MM.1S (cell line): ENCODE measurements at regions not wholly inside any gene's neighbourhood (a gene's known extent, or its start where the extent isn't known, plus 50 kb on each side); places are given as distances from the start of the nearest gene placed in this dataset.

Source experiments
- DNase-seq: peaks from one replicate; pipeline ENCODE4 v3.0.0-alpha.2; 2015
- H2AFZ ChIP-seq: fragments of 300-600 bp; sonication (generic); 2 replicates; pipeline ENCODE4 v1.6.0; 2016; ENCODE audit warnings: antibody characterized with exemption, low read length
- H3F3A ChIP-seq: fragments of 300-600 bp; sonication (generic); 2 replicates; pipeline ENCODE4 v1.6.1; 2016; ENCODE audit warnings: mild to moderate bottlenecking, antibody characterized with exemption, low read length, moderate library complexity, mixed read lengths; ENCODE audit not compliant: insufficient read depth
- H3K27ac ChIP-seq: fragments of 300-600 bp; sonication (generic); 2 replicates; pipeline ENCODE4 v1.5.1; 2016; ENCODE audit warnings: mild to moderate bottlenecking, low read length
- H3K27me3 ChIP-seq: fragments of 300-600 bp; sonication (generic); replicated peaks from 2 replicates; pipeline ENCODE4 v1.6.0; 2016; ENCODE audit warnings: low read length; ENCODE audit not compliant: insufficient read depth
- H3K36me3 ChIP-seq: fragments of 300-600 bp; sonication (generic); replicated peaks from 2 replicates; pipeline ENCODE4 v1.6.1; 2016; ENCODE audit warnings: mild to moderate bottlenecking, low read length, mixed read lengths; ENCODE audit not compliant: insufficient read depth
- H3K4me1 ChIP-seq: fragments of 300-600 bp; sonication (generic); 2 replicates; pipeline ENCODE4 v1.6.1; 2016; ENCODE audit warnings: low read length, mixed read lengths
- H3K4me2 ChIP-seq: fragments of 300-600 bp; sonication (generic); 2 replicates; pipeline ENCODE4 v1.6.0; 2016; ENCODE audit warnings: low read depth, low read length
- H3K4me3 ChIP-seq: fragments of 300-600 bp; sonication (generic); 2 replicates; pipeline ENCODE4 v1.5.1; 2016; ENCODE audit warnings: low read length, mixed read lengths
- H3K79me2 ChIP-seq: fragments of 300-600 bp; sonication (generic); 2 replicates; pipeline ENCODE4 v1.6.1; 2016; ENCODE audit warnings: mixed run types, low read length, mixed read lengths
- H3K9ac ChIP-seq: fragments of 300-600 bp; sonication (generic); 2 replicates; pipeline ENCODE4 v1.6.1; 2016; ENCODE audit warnings: low read length, mixed read lengths
- H3K9me2 ChIP-seq: fragments of 300-600 bp; sonication (generic); replicated peaks from 2 replicates; pipeline ENCODE4 v1.6.1; 2016; ENCODE audit warnings: mild to moderate bottlenecking, low read length, mixed read lengths; ENCODE audit not compliant: insufficient read depth
- H3K9me3 ChIP-seq: fragments of 300-600 bp; sonication (generic); replicated peaks from 2 replicates; pipeline ENCODE4 v1.6.1; 2016; ENCODE audit warnings: mild to moderate bottlenecking, low read length, mixed read lengths; ENCODE audit not compliant: insufficient read depth
- H4K20me1 ChIP-seq: fragments of 300-600 bp; sonication (generic); 2 replicates; pipeline ENCODE4 v1.6.1; 2016; ENCODE audit warnings: mild to moderate bottlenecking, low read length, moderate library complexity, mixed read lengths; ENCODE audit not compliant: insufficient read depth
- CTCF ChIP-seq: fragments of 300-600 bp; sonication (generic); IDR thresholded peaks from 2 replicates; pipeline ENCODE4 v1.5.1; 2016; ENCODE audit warnings: antibody characterized with exemption, low read length, mixed read lengths
- EZH2 ChIP-seq: fragments of 300-600 bp; sonication (generic); optimal IDR thresholded peaks from 2 replicates; pipeline ENCODE3; 2017; ENCODE audit warnings: low read depth, mild to moderate bottlenecking, antibody characterized with exemption, low read length, mixed read lengths
- EZH2phosphoT487 ChIP-seq: fragments of 300-600 bp; sonication (generic); IDR thresholded peaks from 2 replicates; pipeline ENCODE4 v1.6.1; 2018; ENCODE audit warnings: antibody characterized with exemption, low read length

GRCh38 chr18:73752965-73753364 lies 394.7 kb downstream of the FBXO15 start:
- Histone ChIP-seq H3K79me2 (no peaks in the 10 kb centered on the region), H3K27ac (no peak overlapping the region), H3K36me3 (no peaks in the 10 kb centered on the region), H3K27me3 (no peaks in the 10 kb centered on the region), H3F3A (no peaks in the 10 kb centered on the region), H4K20me1 (no peaks in the 10 kb centered on the region), H3K9me2 (no peaks in the 10 kb centered on the region), H3K4me3 (no peak overlapping the region), H3K9me3 (no peaks in the 10 kb centered on the region), H3K9ac (no peak overlapping the region), H3K4me2 (no peak overlapping the region), H2AFZ (no peak overlapping the region), H3K4me1 (no peaks in the 10 kb centered on the region)
- DNase-seq, result no peak
- TF ChIP-seq CTCF (no peak), EZH2phosphoT487 (no peak)

- no peaks in the 10 kb centered on the region for H3K27me3 ChIP-seq
- TF ChIP-seq EZH2phosphoT487, result no peak
- no peak for TF ChIP-seq CTCF
- no peak for TF ChIP-seq EZH2
- no peak overlapping the region for H3K4me3 ChIP-seq
- no peaks in the 10 kb centered on the region for H3F3A ChIP-seq
- H3K9me3 ChIP-seq, result no peaks in the 10 kb centered on the region
- H3K36me3 ChIP-seq, result no peaks in the 10 kb centered on the region
- no peaks in the 10 kb centered on the region for H3K9me2 ChIP-seq
- DNase-seq, result no peak
- no peaks in the 10 kb centered on the region for H3K4me1 ChIP-seq
- no peaks in the 10 kb centered on the region for H4K20me1 ChIP-seq
- no peak overlapping the region for H3K27ac ChIP-seq
- H2AFZ ChIP-seq, result no peak overlapping the region
- H3K79me2 ChIP-seq, result no peaks in the 10 kb centered on the region
- H3K4me2 ChIP-seq, result no peak overlapping the region
- no peak overlapping the region for H3K9ac ChIP-seq
These were observed 395.1 kb downstream of the FBXO15 start for GRCh38 chr18:73752546-73752945.

DNA sequence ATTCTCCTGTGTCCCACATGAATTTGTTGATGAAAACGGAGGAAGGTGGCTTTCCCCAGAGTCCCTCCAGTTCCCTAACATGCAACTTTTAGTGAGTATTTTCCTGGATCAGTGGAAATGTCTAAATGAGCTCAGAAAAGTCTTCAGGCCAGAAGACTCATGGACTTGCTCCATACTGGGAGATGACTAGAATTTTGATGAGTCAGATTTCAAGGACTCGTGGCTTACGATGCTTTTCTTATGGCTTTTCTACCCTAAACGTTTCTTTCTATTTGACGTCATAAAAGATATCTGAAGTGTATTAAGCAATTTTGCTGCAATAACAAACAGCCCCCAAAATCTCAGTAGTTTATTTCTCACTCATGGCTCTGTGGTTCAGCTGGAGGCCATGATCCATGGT lies 397.6 kb downstream of the FBXO15 start:
- no peak for DNase-seq
- Histone ChIP-seq H3K27ac (no peak overlapping the region), H3K4me3 (no peak overlapping the region), H3K4me1 (no peaks in the 10 kb centered on the region), H2AFZ (no peak overlapping the region), H3K9me2 (no peaks in the 10 kb centered on the region), H3K36me3 (no peaks in the 10 kb centered on the region), H3K4me2 (no peak overlapping the region), H3F3A (no peaks in the 10 kb centered on the region), H3K9me3 (no peaks in the 10 kb centered on the region), H3K79me2 (no peaks in the 10 kb centered on the region), H3K9ac (no peak overlapping the region), H4K20me1 (no peaks in the 10 kb centered on the region), H3K27me3 (no peaks in the 10 kb centered on the region)
- no peak for TF ChIP-seq CTCF

GRCh38 chr18:73749304-73749703 lies 398.3 kb downstream of the FBXO15 start:
- H3K4me1 ChIP-seq, result no peaks in the 10 kb centered on the region
- no peak for TF ChIP-seq EZH2
- TF ChIP-seq CTCF, result no peak
- no peak for TF ChIP-seq EZH2phosphoT487
- no peak overlapping the region for H3K4me2 ChIP-seq
- H3K4me3 ChIP-seq, result no peak overlapping the region
- H4K20me1 ChIP-seq, result no peaks in the 10 kb centered on the region
- H3K27me3 ChIP-seq, result no peaks in the 10 kb centered on the region
- H3F3A ChIP-seq, result no peaks in the 10 kb centered on the region
- no peaks in the 10 kb centered on the region for H3K9me3 ChIP-seq
- no peaks in the 10 kb centered on the region for H3K79me2 ChIP-seq
- no peaks in the 10 kb centered on the region for H3K36me3 ChIP-seq
- H3K9ac ChIP-seq, result no peak overlapping the region
- no peaks in the 10 kb centered on the region for H3K9me2 ChIP-seq
- no peak overlapping the region for H2AFZ ChIP-seq
- H3K27ac ChIP-seq, result no peak overlapping the region
- no peak for DNase-seq
